Chondrocyte (in vitro differentiated cells): ENCODE measurements at regions not wholly inside any gene's neighbourhood (a gene's known extent, or its start where the extent isn't known, plus 50 kb on each side); places are given as distances from the start of the nearest gene placed in this dataset.

ENCODE experiments used
- DNase-seq: peaks from one replicate; pipeline ENCODE4 v3.0.0; 2021; ENCODE audit warnings: mixed read lengths, low spot score
- H3K27ac Mint-ChIP-seq: one replicate; pipeline ENCODE4 v1.8.0; 2021; ENCODE audit warnings: mild to moderate bottlenecking, moderate library complexity, mixed read lengths; ENCODE audit not compliant: unreplicated experiment
- H3K27me3 Mint-ChIP-seq: 2 replicates; pipeline ENCODE4 v1.8.0; 2021; ENCODE audit warnings: low read depth, mixed read lengths
- H3K36me3 Mint-ChIP-seq: 2 replicates; pipeline ENCODE4 v1.8.0; 2021; ENCODE audit warnings: low read depth, mixed read lengths
- H3K4me1 Mint-ChIP-seq: 2 replicates; pipeline ENCODE4 v1.8.0; 2021; ENCODE audit warnings: low read depth, mild to moderate bottlenecking, mixed read lengths
- H3K4me3 Mint-ChIP-seq: one replicate; pipeline ENCODE4 v1.8.0; 2021; ENCODE audit warnings: mild to moderate bottlenecking, moderate library complexity, mixed read lengths; ENCODE audit not compliant: unreplicated experiment
- H3K9me3 Mint-ChIP-seq: 2 replicates; pipeline ENCODE4 v1.8.0; 2021; ENCODE audit warnings: low read depth, mixed read lengths
- CTCF ChIP-seq: fragments of 200-600 bp; sonication (generic); IDR thresholded peaks from 2 replicates; pipeline ENCODE4 v1.5.0; 2021; ENCODE audit warnings: antibody characterized with exemption, mild to moderate bottlenecking, moderate library complexity

- Mint-ChIP-seq H3K4me3 (no peak overlapping the region), H3K27ac (no peak overlapping the region), H3K36me3 (no peaks in the 10 kb centered on the region), H3K4me1 (peaks cover 12% of the 10 kb centered on the region), H3K9me3 (no peaks in the 10 kb centered on the region), H3K27me3 (no peaks in the 10 kb centered on the region)
- no peak for TF ChIP-seq CTCF
- DNase-seq: no peak
These were observed 558.8 kb upstream of the PIK3C3 start for GRCh38 chr18:41396211-41396610.

GRCh38 chr18:41395695-41396094 is 559.3 kb upstream of the PIK3C3 start:
- peaks cover 12% of the 10 kb centered on the region for H3K4me1 Mint-ChIP-seq
- no peak for DNase-seq
- no peak overlapping the region for H3K4me3 Mint-ChIP-seq
- no peaks in the 10 kb centered on the region for H3K36me3 Mint-ChIP-seq
- H3K27ac Mint-ChIP-seq: no peak overlapping the region
- H3K27me3 Mint-ChIP-seq: no peaks in the 10 kb centered on the region
- TF ChIP-seq CTCF: peak; percentile 44
- no peaks in the 10 kb centered on the region for H3K9me3 Mint-ChIP-seq

- Mint-ChIP-seq H3K9me3 (no peaks in the 10 kb centered on the region), H3K27me3 (peaks cover 4% of the 10 kb centered on the region), H3K4me3 (peak overlapping the region; percentile 82)
These were observed 563.1 kb upstream of the PIK3C3 start for GRCh38 chr18:41391616-41392595.

GRCh38 chr18:41390309-41390708 is 564.7 kb upstream of the PIK3C3 start:
- peaks cover 12% of the 10 kb centered on the region for H3K4me1 Mint-ChIP-seq
- DNase-seq: no peak
- no peak for TF ChIP-seq CTCF
- H3K36me3 Mint-ChIP-seq: no peaks in the 10 kb centered on the region
- H3K27ac Mint-ChIP-seq: no peak overlapping the region
- peaks cover 9% of the 10 kb centered on the region for H3K27me3 Mint-ChIP-seq
- no peaks in the 10 kb centered on the region for H3K9me3 Mint-ChIP-seq
- no peak overlapping the region for H3K4me3 Mint-ChIP-seq

More at GRCh38 chr18:41391616-41392595, 563.1 kb upstream of the PIK3C3 start:
- DNase-seq: no peak
- Mint-ChIP-seq H3K36me3 (no peaks in the 10 kb centered on the region), H3K4me1 (peaks cover 12% of the 10 kb centered on the region), H3K27ac (peak overlapping the region; percentile 89)
- TF ChIP-seq CTCF: peak; percentile 91

GRCh38 chr18:41378598-41378997 is 576.4 kb upstream of the PIK3C3 start:
- Mint-ChIP-seq H3K9me3 (no peaks in the 10 kb centered on the region), H3K27me3 (peaks cover 2% of the 10 kb centered on the region), H3K4me1 (peaks cover 2% of the 10 kb centered on the region), H3K4me3 (no peak overlapping the region), H3K36me3 (no peaks in the 10 kb centered on the region), H3K27ac (no peak overlapping the region)
- TF ChIP-seq CTCF: peak; percentile 79
- no peak for DNase-seq
